Rectal smooth muscle tissue (tissue), 1 donor: ENCODE measurements at regions not wholly inside any gene's neighbourhood (a gene's known extent, or its start where the extent isn't known, plus 50 kb on each side); places are given as distances from the start of the nearest gene placed in this dataset.
"Not testable (repeated sequence)": the region's sequence is repeated elsewhere in the genome, so short reads cannot be mapped to it uniquely, and the experiment has no call there.

Source experiments
- H3K27ac ChIP-seq: one replicate; pipeline ENCODE4 v1.7.0; 2013; ENCODE audit warnings: low read depth, low read length, inconsistent platforms
- H3K27me3 ChIP-seq: one replicate; pipeline ENCODE4 v1.7.0; 2013; ENCODE audit warnings: low read length; ENCODE audit not compliant: control insufficient read depth, insufficient read depth
- H3K36me3 ChIP-seq: one replicate; pipeline ENCODE4 v1.7.0; 2013; ENCODE audit warnings: low read length; ENCODE audit not compliant: control insufficient read depth, insufficient read depth
- H3K4me1 ChIP-seq: one replicate; pipeline ENCODE4 v1.7.0; 2013; ENCODE audit warnings: low read length; ENCODE audit not compliant: control insufficient read depth, insufficient read depth
- H3K4me3 ChIP-seq: one replicate; pipeline ENCODE4 v1.7.0; 2013; ENCODE audit warnings: low read length
- H3K9ac ChIP-seq: one replicate; pipeline ENCODE4 v1.7.0; 2013; ENCODE audit warnings: low read length

DNA sequence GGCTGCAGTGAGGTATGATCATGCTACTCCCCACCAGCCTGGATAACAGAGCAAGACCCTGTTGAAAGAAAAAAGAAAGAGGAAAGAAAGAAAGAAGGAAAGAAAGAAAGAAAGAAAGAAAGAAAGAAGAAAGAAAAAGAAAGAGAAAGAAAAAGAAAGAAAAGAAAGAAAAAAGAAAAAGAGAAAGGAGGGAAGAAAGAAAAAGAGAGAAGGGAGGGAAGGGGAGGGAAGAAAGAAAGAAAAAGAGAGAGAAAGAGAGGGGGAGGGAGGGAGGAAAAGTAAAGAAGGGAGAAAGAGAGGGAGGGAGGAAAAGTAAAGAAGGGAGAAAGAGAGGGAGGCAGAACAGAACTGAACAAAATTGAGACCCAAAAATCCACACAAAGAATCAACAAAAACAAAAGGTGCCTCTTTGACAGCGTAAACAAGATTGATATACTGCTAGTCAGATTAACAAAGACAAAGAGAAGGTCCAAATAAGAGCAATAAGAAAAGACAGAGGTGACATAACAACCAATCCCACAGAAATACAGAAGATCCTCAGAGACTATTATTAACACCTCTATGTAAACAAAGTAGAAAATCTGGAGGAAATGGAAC, 293.9 kb upstream of the AMIGO2 start:
- no peaks in the 10 kb centered on the region for H3K27me3 ChIP-seq
- no peaks in the 10 kb centered on the region for H3K36me3 ChIP-seq
- no peak overlapping the region for H3K4me3 ChIP-seq
- H3K27ac ChIP-seq: no peak overlapping the region
- H3K4me1 ChIP-seq: peaks cover 11% of the 10 kb centered on the region
- H3K9ac ChIP-seq: no peak overlapping the region

DNA sequence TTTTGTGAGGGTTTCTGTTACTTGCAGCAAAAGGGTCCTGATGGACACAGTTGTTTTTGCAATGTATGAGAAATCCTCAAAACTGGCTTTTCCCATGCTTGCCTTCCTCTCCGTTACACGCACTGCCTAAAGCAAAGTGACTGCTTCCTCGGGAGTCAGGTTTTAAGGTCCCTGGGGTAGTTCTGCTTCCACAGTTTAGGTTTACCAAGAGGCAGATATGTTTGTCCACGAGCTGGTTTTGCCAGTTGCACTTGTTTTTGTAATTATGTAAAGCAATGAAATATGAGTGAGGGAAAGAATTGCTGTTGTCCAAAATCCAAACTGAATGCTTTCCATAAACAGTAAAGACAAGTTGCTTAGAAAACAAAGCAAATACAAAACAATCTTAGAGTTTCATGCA, 290.7 kb upstream of the AMIGO2 start:
- H3K9ac ChIP-seq: no peak overlapping the region
- H3K27ac ChIP-seq: no peak overlapping the region
- no peaks in the 10 kb centered on the region for H3K27me3 ChIP-seq
- peaks cover 6% of the 10 kb centered on the region for H3K4me1 ChIP-seq
- no peaks in the 10 kb centered on the region for H3K36me3 ChIP-seq
- H3K4me3 ChIP-seq: no peak overlapping the region

DNA sequence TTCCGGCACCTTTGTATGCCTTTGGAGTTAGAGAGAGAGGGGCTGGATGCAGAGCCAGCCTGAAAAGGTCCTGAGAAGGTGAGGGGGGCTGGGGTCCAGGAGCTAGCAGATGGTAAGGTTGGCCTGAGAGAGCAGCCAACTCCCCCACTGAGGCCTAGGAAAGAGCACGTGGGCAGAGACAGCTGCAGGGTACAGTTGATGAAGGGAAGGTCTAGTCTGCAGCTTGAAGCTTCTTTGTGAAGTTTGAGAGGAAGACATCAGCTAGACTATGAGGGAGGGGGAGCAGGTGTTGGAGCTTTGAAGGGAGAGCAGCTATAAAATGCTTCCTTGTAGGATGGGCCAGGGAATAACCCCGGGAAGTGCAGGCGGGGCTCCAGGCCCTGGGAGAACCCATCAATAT, 289.3 kb upstream of the AMIGO2 start:
- no peak overlapping the region for H3K9ac ChIP-seq
- no peak overlapping the region for H3K4me3 ChIP-seq
- H3K36me3 ChIP-seq: no peaks in the 10 kb centered on the region
- H3K4me1 ChIP-seq: peaks cover 6% of the 10 kb centered on the region
- no peaks in the 10 kb centered on the region for H3K27me3 ChIP-seq
- H3K27ac ChIP-seq: no peak overlapping the region

DNA sequence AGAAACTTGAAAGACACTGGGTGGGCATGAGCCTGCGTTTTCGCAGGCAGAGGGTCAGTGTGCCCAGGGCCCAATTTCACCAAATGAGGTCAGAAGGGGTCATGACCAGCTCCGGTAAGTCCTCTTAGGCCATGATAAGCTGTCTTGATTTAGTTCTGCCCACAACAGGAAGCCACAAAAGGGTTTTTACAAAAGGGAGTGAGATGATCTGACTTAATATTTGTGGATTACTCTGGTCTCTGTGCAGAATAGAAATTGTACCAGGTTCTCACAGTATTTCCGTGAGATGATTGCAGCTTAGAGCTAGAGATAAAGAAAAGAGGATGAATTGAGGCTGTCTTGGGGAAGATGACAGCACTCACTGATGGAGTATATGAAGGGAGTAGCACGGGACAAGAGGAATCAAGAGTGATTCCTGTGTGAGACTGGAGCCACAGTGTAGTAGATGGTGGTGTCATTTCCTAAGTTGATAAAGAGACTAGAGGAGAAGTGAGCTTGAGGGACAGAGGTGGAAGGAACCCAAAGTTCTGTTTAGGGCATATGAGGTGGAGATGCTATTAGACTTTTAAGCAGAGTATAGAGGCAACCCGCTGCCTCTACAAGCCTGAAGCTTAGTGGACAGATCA, 288.3 kb upstream of the AMIGO2 start:
- Histone ChIP-seq H3K27me3 (no peaks in the 10 kb centered on the region), H3K36me3 (no peaks in the 10 kb centered on the region), H3K4me1 (peaks cover 6% of the 10 kb centered on the region), H3K4me3 (no peak overlapping the region), H3K9ac (no peak overlapping the region), H3K27ac (no peak overlapping the region)

DNA sequence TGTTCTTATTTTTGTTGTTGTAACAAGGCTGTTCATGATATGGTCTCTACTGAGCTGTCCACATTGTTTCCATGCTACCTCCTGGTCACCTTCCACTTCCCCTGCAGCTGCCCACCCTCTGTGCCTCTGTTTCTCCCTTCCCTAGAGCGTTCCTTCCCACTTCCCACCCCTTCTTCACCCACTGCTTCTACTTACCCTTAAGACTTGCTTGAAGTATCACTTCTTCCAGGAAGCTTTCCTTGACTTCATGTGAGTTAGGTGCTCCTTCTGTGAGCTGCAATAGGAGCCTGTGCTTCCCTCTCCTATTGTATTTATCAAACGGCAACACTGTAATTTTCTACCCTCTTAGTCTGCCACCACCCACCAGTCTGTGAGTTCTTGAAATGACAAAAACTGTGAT, 286.8 kb upstream of the AMIGO2 start:
- peak overlapping the region; percentile 23 for H3K4me3 ChIP-seq
- no peak overlapping the region for H3K9ac ChIP-seq
- H3K27ac ChIP-seq: no peak overlapping the region
- H3K4me1 ChIP-seq: peaks cover 6% of the 10 kb centered on the region
- H3K27me3 ChIP-seq: no peaks in the 10 kb centered on the region
- H3K36me3 ChIP-seq: no peaks in the 10 kb centered on the region

DNA sequence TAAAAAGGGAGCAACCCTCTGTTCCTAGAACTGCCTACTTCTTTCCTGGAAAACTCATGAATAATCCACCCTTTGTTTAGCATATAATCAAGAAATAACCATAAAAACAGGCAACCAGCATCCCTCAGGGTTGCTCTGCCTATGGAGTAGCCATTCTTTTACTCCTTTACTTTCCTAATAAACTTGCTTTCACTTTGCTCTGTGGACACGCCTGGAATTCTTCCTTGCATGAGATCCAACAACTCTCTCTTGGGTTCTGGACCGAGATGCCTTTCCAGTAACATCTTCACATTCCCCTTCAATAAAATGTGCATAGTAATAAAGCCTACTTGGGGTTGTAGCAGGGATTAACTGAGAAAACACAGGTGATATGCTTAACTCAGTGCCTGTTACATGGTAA, 286.4 kb upstream of the AMIGO2 start:
- Histone ChIP-seq H3K4me1 (peaks cover 6% of the 10 kb centered on the region), H3K27ac (no peak overlapping the region), H3K4me3 (peak overlapping the region; percentile 11), H3K36me3 (no peaks in the 10 kb centered on the region), H3K27me3 (no peaks in the 10 kb centered on the region), H3K9ac (no peak overlapping the region)

DNA sequence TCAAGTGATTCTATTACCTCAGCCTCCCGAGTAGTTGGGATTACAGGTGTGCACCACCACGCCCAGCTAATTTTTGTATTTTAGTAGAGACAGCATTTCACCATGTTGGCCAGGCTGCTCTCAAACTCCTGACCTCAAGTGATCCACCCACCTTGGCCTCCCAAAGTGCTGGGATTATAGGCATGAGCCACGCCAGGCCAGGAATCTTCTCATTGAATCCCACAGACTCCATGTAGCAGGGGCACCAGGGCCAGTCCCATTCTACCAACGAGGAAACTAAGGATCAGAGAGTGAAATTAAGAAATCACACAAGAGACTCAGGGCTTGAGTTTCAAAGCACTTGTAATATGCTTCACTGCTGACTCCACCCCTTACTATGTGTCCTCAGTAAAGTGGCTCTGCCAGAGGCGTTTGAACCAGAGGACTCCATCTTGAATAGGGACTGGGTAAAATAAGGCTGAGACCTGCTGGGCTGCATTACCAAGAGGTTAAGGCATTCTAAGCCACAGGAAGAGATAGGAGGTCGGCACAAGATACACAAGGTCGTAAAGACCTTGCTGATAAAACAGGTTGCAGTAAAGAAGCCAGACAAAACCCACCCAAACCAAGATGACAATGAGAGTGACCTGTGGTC, 285.8 kb upstream of the AMIGO2 start:
- H3K36me3 ChIP-seq, H3K27ac ChIP-seq, H3K27me3 ChIP-seq, H3K9ac ChIP-seq, H3K4me1 ChIP-seq: not testable (repeated sequence)
- H3K4me3 ChIP-seq: peak overlapping the region; percentile 11

DNA sequence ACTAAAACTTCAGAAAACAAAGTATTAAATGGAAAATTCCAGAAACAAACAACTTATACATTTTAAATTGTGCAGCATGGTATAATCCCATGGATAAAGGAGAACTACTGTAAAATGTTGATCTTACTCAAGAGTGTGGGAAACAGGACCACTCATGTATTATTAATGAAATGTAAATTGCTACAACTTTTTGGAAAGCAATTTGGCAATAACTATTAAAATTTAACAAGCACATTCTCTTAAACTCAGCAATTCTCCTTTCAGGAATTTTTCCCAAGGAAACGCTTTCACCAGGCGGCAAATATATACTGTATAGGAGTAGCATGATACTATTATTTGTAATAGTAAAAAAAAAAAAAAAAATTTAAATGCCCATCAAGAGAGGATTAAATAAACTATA, 284.5 kb upstream of the AMIGO2 start:
- no peak overlapping the region for H3K9ac ChIP-seq
- no peaks in the 10 kb centered on the region for H3K27me3 ChIP-seq
- no peak overlapping the region for H3K4me3 ChIP-seq
- H3K36me3 ChIP-seq: no peaks in the 10 kb centered on the region
- H3K4me1 ChIP-seq: peaks cover 6% of the 10 kb centered on the region
- H3K27ac ChIP-seq: no peak overlapping the region

DNA sequence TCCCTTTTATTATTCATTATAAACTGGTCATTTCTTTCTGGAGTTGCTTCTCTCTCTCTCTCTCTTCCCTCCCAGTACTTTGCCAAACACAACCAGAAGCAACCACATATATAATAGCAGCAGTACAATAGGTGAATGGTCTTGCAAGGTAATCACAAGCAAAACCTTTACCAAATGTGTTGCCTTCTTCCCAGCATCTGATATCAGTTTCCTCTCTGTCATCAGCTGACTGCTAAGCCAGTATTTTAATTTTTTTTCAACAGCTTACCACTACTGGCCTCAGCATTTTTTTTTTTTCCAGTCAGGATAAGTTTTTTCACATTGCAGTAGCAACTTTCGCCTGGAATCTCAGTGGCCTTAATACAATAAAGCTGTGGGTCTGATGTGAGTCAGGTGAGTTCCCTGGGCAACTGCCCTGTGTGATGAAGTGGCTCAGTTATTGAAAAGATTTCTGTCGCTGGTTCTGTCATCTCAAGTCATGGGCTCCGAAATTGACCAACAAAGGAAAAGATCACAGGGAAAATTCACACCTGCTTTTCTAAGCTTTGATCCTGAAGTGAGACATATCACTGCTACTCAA, 282.5 kb upstream of the AMIGO2 start:
- no peaks in the 10 kb centered on the region for H3K36me3 ChIP-seq
- H3K9ac ChIP-seq: no peak overlapping the region
- peaks cover 6% of the 10 kb centered on the region for H3K4me1 ChIP-seq
- H3K27ac ChIP-seq: no peak overlapping the region
- no peak overlapping the region for H3K4me3 ChIP-seq
- H3K27me3 ChIP-seq: no peaks in the 10 kb centered on the region

DNA sequence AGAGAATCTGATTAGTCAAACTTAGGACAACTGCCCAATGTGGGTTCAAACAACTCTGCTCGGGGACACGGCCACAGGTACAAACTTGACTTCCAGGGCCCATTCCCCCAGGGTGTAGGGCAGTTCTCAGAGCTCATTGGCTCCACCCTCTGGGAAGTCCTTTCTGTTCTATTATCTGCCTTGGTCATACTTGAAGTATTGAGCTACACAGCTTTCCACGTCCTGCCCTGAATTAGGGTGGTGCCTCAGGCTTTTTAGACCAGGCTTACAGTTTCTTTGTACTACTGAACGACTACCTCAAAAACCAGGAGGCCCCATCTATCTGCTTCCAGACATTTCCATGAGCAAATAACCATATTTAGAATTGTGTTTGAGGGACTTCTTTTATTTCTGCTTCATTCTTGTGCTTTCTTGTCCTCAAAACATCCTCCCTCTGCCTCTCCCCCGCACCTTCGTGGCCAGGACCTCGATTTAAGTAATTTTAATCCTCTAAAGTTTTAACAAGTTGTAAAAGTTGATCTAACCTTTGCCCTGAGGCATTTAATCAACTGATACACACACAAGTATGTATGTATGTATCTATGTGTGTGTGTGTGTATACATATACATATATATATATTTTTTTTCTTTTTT, 281.7 kb upstream of the AMIGO2 start:
- Histone ChIP-seq H3K27ac (peak overlapping the region; percentile 1), H3K27me3 (no peaks in the 10 kb centered on the region), H3K36me3 (no peaks in the 10 kb centered on the region), H3K4me3 (no peak overlapping the region), H3K4me1 (peaks cover 6% of the 10 kb centered on the region), H3K9ac (no peak overlapping the region)

DNA sequence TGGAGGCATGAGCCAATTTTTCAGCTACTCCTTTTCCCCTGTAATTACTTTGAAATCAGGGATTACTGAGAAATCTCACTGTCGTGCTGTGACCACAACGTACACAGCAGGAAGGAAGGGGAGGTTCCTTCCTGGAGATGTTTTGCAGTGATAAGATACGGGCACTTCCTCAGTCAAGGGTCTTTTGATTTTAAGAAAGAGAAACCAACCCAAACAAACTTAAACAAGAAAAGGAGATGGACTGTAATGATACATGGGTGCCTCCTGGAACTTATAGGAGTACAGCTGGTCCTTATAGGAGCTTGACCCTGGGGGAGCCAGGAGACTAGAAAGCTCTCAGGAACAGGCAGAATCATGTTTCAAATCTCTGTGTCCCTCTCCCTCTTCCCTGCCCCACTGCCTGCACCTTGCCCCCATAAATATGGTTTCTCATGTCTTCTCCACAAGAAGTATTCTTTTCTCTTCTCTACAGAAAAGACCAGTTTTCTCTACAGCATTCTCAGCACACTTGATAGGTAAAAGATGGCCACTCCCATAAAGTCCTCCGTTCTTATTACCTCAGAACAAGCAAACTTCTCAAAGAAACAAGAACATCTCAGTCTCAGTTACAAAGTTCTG, 281.1 kb upstream of the AMIGO2 start:
- Histone ChIP-seq H3K9ac (no peak overlapping the region), H3K36me3 (no peaks in the 10 kb centered on the region), H3K4me3 (no peak overlapping the region), H3K27ac (peak overlapping the region; percentile 1), H3K4me1 (peaks cover 2% of the 10 kb centered on the region), H3K27me3 (no peaks in the 10 kb centered on the region)

DNA sequence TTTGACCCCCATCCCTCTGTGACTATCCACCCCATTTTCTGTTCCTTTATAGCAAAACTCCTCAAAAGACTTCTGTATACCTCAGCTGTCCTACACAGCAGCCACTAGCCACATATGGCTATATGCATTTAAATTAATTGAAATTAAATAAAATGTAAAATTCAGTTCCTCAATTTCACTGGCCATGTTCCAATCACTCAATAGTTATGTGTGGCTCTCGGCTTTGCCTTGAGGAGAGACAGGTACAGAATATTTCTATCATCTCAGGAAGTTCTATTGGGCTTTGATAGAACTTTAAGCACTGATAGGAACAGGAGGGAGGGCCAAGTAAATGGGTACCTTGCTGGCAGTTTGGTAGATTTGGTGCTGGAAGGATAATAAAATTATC, 280.3 kb upstream of the AMIGO2 start:
- Histone ChIP-seq H3K27ac (no peak overlapping the region), H3K36me3 (no peaks in the 10 kb centered on the region), H3K9ac (no peak overlapping the region), H3K27me3 (no peaks in the 10 kb centered on the region), H3K4me3 (no peak overlapping the region), H3K4me1 (no peaks in the 10 kb centered on the region)
